OCI-LY7 (cell line): ENCODE measurements at regions not wholly inside any gene's neighbourhood (a gene's known extent, or its start where the extent isn't known, plus 50 kb on each side); places are given as distances from the start of the nearest gene placed in this dataset.

Experiments
- BruUV-seq: library from RNA; stranded (reverse); fragments of 400-500 nt; replicated peaks from 2 replicates; lab custom pipeline; 2021; lab: Mats Ljungman, UMichigan
- CTCF ChIA-PET: fragments of 300-600 bp; sonication (Branson Sonifier 250); formaldehyde crosslinking; loops from one replicate; lab custom pipeline; 2022; ENCODE audit warnings: antibody characterized with exemption; ENCODE audit not compliant: unreplicated experiment; lab: Charles Lee
- POLR2A ChIA-PET: fragments of 300-600 bp; sonication (Branson Sonifier 250); formaldehyde crosslinking; loops from one replicate; lab custom pipeline; 2022; ENCODE audit warnings: antibody characterized with exemption; lab: Charles Lee
- DNase-seq: peaks from one replicate; pipeline ENCODE4 v3.0.0-alpha.2; 2015; ENCODE audit warnings: low spot score
- H2AFZ ChIP-seq: fragments of 200-600 bp; sonication (generic), shearing (Covaris generic); 2 replicates; pipeline ENCODE4 v1.6.1; 2014; ENCODE audit warnings: mild to moderate bottlenecking, antibody characterized with exemption, low read length, moderate library complexity
- H3K27ac ChIP-seq: fragments of 200-600 bp; sonication (generic); 2 replicates; pipeline ENCODE4 v1.5.1; 2014; ENCODE audit warnings: mixed run types, low read depth, mild to moderate bottlenecking, moderate library complexity, low read length, inconsistent platforms; ENCODE audit not compliant: poor library complexity, severe bottlenecking
- H3K36me3 ChIP-seq: fragments of 200-600 bp; sonication (generic); 2 replicates; pipeline ENCODE4 v1.6.1; 2014; ENCODE audit warnings: mild to moderate bottlenecking, antibody characterized with exemption, low read length, moderate library complexity, mixed read lengths; ENCODE audit not compliant: insufficient read depth
- H3K4me1 ChIP-seq: fragments of 200-600 bp; sonication (generic); 2 replicates; pipeline ENCODE4 v1.5.1; 2014; ENCODE audit warnings: mild to moderate bottlenecking, low read length; ENCODE audit not compliant: insufficient read depth, poor library complexity, severe bottlenecking
- H3K4me2 ChIP-seq: fragments of 200-600 bp; sonication (generic); 2 replicates; pipeline ENCODE4 v1.6.1; 2014; ENCODE audit warnings: mild to moderate bottlenecking, low read length
- H3K4me3 ChIP-seq: fragments of 200-600 bp; sonication (generic); 2 replicates; pipeline ENCODE4 v1.5.1; 2014; ENCODE audit warnings: mild to moderate bottlenecking, low read depth, low read length; ENCODE audit not compliant: poor library complexity, severe bottlenecking
- H3K79me2 ChIP-seq: fragments of 200-600 bp; sonication (generic); 2 replicates; pipeline ENCODE4 v1.6.1; 2016; ENCODE audit warnings: low read depth, mild to moderate bottlenecking, low read length, moderate library complexity, mixed read lengths; ENCODE audit not compliant: insufficient read depth
- H3K9me2 ChIP-seq: fragments of 200-600 bp; sonication (generic); 2 replicates; pipeline ENCODE4 v1.6.1; 2016; ENCODE audit warnings: mild to moderate bottlenecking, low read length, mixed read lengths; ENCODE audit not compliant: insufficient read depth
- H3K9me3 ChIP-seq: fragments of 200-600 bp; sonication (generic); 2 replicates; pipeline ENCODE4 v1.6.1; 2014; ENCODE audit warnings: mild to moderate bottlenecking, mixed run types, low read length, mixed read lengths
- H4K20me1 ChIP-seq: fragments of 200-600 bp; sonication (generic); 2 replicates; pipeline ENCODE4 v1.6.1; 2014; ENCODE audit warnings: mild to moderate bottlenecking, antibody characterized with exemption, low read length, moderate library complexity, mixed read lengths; ENCODE audit not compliant: insufficient read depth
- EZH2phosphoT487 ChIP-seq: fragments of 200-600 bp; sonication (generic); IDR thresholded peaks from 2 replicates; pipeline ENCODE4 v1.6.1; 2018; ENCODE audit warnings: low read depth, borderline replicate concordance, mild to moderate bottlenecking, mixed run types, antibody characterized with exemption, low read length, moderate library complexity, mixed read lengths
- intact Hi-C: fragments of 100-400 bp; cut with micrococcal nuclease; formaldehyde crosslinking; loops from one replicate; pipeline ENCODE4 v1.10.0; 2022; ENCODE audit not compliant: unreplicated experiment
- TF ChIP-seq, protein P1 (sequence below): fragments of 200-600 bp; sonication (generic); conservative IDR thresholded peaks from 2 replicates; pipeline ENCODE4 v1.5.1; 2014; ENCODE audit warnings: mild to moderate bottlenecking, antibody characterized with exemption, low read length, moderate library complexity, mixed read lengths

DNA sequence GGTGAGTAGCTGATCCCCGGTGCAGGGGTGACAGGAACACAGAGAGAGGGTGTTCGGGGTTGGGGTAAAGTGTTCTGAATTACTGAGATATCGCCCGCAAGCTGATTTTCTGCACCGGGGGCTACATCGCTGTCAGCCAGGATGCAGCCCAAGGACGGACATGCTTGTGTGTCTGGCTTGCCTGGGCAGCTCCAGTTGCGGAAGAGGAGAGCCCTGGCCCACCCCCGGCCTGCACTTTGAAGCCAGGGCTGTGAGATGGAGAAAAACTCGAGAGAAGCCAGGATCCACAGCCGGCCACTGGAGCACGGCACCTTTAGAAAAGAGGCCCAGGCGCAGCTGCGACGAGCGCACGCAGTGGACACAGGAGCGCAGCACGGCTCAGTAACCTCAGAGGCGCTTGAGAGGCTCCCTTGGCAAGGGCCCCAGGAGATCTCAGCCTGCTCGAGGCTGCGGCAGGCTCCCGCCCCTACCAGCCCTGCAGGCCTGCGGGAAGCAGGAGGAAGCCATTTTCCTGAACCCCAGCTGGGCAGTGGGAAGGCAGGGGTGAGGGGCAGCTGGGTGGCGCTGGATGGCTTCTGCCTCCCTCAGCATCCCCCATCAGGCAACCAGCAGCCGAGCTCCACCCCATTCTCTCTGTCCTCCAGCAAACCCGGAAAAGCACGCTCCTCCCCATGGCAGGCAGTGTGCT, 59.2 kb downstream of the C9orf50 start:
- H3K36me3 ChIP-seq = no peaks in the 10 kb centered on the region
- no peak overlapping the region for H2AFZ ChIP-seq
- no peaks in the 10 kb centered on the region for H3K4me1 ChIP-seq
- no TSS peak for BruUV-seq
- no peaks in the 10 kb centered on the region for H4K20me1 ChIP-seq
- no peaks in the 10 kb centered on the region for H3K9me3 ChIP-seq
- ChIA-PET CTCF (no interaction called here), POLR2A (interaction anchor here (1.3 kb wide), 1 partner anchor 10 kb away, joined by 3 read pairs; no protein-coding TSS in a partner anchor)
- H3K9me2 ChIP-seq = no peaks in the 10 kb centered on the region
- no peak for TF ChIP-seq EZH2phosphoT487
- TF ChIP-seq, protein P1, sequence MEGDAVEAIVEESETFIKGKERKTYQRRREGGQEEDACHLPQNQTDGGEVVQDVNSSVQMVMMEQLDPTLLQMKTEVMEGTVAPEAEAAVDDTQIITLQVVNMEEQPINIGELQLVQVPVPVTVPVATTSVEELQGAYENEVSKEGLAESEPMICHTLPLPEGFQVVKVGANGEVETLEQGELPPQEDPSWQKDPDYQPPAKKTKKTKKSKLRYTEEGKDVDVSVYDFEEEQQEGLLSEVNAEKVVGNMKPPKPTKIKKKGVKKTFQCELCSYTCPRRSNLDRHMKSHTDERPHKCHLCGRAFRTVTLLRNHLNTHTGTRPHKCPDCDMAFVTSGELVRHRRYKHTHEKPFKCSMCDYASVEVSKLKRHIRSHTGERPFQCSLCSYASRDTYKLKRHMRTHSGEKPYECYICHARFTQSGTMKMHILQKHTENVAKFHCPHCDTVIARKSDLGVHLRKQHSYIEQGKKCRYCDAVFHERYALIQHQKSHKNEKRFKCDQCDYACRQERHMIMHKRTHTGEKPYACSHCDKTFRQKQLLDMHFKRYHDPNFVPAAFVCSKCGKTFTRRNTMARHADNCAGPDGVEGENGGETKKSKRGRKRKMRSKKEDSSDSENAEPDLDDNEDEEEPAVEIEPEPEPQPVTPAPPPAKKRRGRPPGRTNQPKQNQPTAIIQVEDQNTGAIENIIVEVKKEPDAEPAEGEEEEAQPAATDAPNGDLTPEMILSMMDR = no peak
- intact Hi-C loops = no loop called here
- DNase-seq = no peak
- H3K79me2 ChIP-seq = no peaks in the 10 kb centered on the region
- no peak overlapping the region for H3K4me3 ChIP-seq
- H3K4me2 ChIP-seq = no peak overlapping the region
- H3K27ac ChIP-seq = no peak overlapping the region

DNA sequence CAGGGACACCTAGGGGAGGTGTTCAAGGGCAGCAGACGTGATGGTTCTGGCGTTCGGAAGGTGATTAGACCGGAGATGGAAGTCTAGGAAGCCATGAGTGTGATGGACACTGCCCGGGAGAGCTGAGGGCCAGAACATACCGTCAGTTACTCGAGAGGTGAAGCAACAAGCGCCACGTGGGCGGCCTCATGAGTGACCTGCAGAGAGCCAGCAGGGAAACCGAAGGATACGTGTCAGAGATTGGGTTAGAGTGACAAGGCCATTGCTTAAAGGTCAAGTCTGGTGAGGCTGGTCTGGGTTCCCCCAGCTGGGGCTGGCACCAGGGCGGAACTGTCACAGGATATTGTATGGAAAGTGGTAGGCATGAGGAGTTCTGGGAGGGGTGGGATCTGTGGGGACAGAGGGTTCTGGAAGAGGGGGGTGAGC, 60.0 kb downstream of the C9orf50 start:
- intact Hi-C loops = no loop called here
- no peak overlapping the region for H3K4me3 ChIP-seq
- H3K9me3 ChIP-seq = no peaks in the 10 kb centered on the region
- H4K20me1 ChIP-seq = no peaks in the 10 kb centered on the region
- H3K79me2 ChIP-seq = no peaks in the 10 kb centered on the region
- no peak overlapping the region for H3K4me2 ChIP-seq
- no peak for DNase-seq
- TF ChIP-seq, protein P1 = no peak
- no peak for TF ChIP-seq EZH2phosphoT487
- H2AFZ ChIP-seq = no peak overlapping the region
- BruUV-seq = no TSS peak
- CTCF ChIA-PET = no interaction called here
- no peaks in the 10 kb centered on the region for H3K9me2 ChIP-seq
- POLR2A ChIA-PET = interaction anchor here (1.3 kb wide), 1 partner anchor 9 kb away, joined by 3 read pairs; no protein-coding TSS in a partner anchor
- H3K4me1 ChIP-seq = no peaks in the 10 kb centered on the region
- H3K36me3 ChIP-seq = no peaks in the 10 kb centered on the region
- H3K27ac ChIP-seq = no peak overlapping the region

DNA sequence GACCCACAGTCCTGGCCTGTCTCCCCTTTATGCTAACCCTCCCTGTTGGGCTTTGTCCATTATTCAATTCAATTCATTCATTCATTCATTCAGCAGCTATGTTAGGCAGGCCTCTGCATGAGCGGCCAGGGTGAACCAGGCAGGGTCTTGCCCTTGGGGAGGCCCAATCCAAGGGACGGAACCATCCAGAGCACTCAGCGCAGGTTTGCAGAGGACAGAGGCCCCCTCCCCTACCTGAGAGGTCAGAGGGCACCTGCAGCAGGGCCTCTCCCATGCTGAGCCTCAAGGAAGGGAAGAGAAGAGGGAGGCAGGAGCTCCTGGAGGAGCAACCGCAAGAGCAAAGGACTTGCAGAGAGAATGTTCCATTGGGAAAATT, 61.4 kb downstream of the C9orf50 start:
- H3K9me2 ChIP-seq = no peaks in the 10 kb centered on the region
- H3K36me3 ChIP-seq = no peaks in the 10 kb centered on the region
- H3K4me1 ChIP-seq = no peaks in the 10 kb centered on the region
- TF ChIP-seq, protein P1 = no peak
- TF ChIP-seq EZH2phosphoT487 = no peak
- no peak for DNase-seq
- H3K4me2 ChIP-seq = no peak overlapping the region
- POLR2A ChIA-PET = interaction anchor here (0.7 kb wide), 1 partner anchor 10 kb away, joined by 3 read pairs; no protein-coding TSS in a partner anchor
- H2AFZ ChIP-seq = no peak overlapping the region
- no peak overlapping the region for H3K4me3 ChIP-seq
- H3K27ac ChIP-seq = no peak overlapping the region
- CTCF ChIA-PET = no interaction called here
- H3K79me2 ChIP-seq = no peaks in the 10 kb centered on the region
- H3K9me3 ChIP-seq = no peaks in the 10 kb centered on the region
- no TSS peak for BruUV-seq
- H4K20me1 ChIP-seq = no peaks in the 10 kb centered on the region
- intact Hi-C loops = no loop called here
